ENCODE measurements at regions not wholly inside any gene's neighbourhood (a gene's known extent, or its start where the extent isn't known, plus 50 kb on each side); places are given as distances from the start of the nearest gene placed in this dataset.
"Not testable (repeated sequence)": the region's sequence is repeated elsewhere in the genome, so short reads cannot be mapped to it uniquely, and the experiment has no call there.

GRCh38 chr7:65304175-65304574 is 69.5 kb upstream of the ZNF92 start:
- H3K27ac ChIP-seq, result no peak overlapping the region
- ATAC-seq (no peak), DNase-seq (no peak)
- no peaks in the 10 kb centered on the region for H3K27me3 ChIP-seq
- TF ChIP-seq POLR2A (IDR thresholded peaks at IDR 0.05), result no peak
- no peak for TF ChIP-seq CTCF (IDR thresholded peaks at IDR 0.05 in 4 of 5, conservative IDR thresholded peaks at IDR 0.05 in 1 of 5)
- no peaks in the 10 kb centered on the region for H3K4me1 ChIP-seq
- no peak overlapping the region for H3K4me3 ChIP-seq
- in situ Hi-C loops (cut with MboI; ENCODE audit: low sequenced_read_pairs in 4 of 4) (loop anchor here in 1 of 4 donors (10.0 kb wide), 1 partner anchor 359 kb away; no protein-coding TSS in a partner anchor), intact Hi-C loops (cut with DNase I; ENCODE audit: low total_unique reads) (no loop called here)
- no peaks in the 10 kb centered on the region for H3K9me3 ChIP-seq
- no peaks in the 10 kb centered on the region for H3K36me3 ChIP-seq

- H3K27ac ChIP-seq, result no peak overlapping the region
- no peaks in the 10 kb centered on the region for H3K9me3 ChIP-seq
- in situ Hi-C loops (cut with MboI; ENCODE audit: low sequenced_read_pairs in 4 of 4), result loop anchor here in 1 of 4 donors (10.0 kb wide), 1 partner anchor 358 kb away; no protein-coding TSS in a partner anchor
- no peak overlapping the region for H3K4me3 ChIP-seq
- intact Hi-C loops (cut with DNase I; ENCODE audit: low total_unique reads), result no loop called here
- no peaks in the 10 kb centered on the region for H3K36me3 ChIP-seq
- DNase-seq, result no peak
- H3K27me3 ChIP-seq, result no peaks in the 10 kb centered on the region
- ATAC-seq, result no peak
- TF ChIP-seq CTCF (IDR thresholded peaks at IDR 0.05 in 4 of 5, conservative IDR thresholded peaks at IDR 0.05 in 1 of 5) (no peak), POLR2A (IDR thresholded peaks at IDR 0.05) (no peak)
- H3K4me1 ChIP-seq, result no peaks in the 10 kb centered on the region
Measured at GRCh38 chr7:65302883-65303282, 70.8 kb upstream of the ZNF92 start.

GRCh38 chr7:65301007-65301406 is 72.6 kb upstream of the ZNF92 start:
- Histone ChIP-seq H3K4me3 (no peak overlapping the region), H3K36me3 (no peaks in the 10 kb centered on the region), H3K4me1 (no peaks in the 10 kb centered on the region), H3K27ac (no peak overlapping the region), H3K9me3 (no peaks in the 10 kb centered on the region), H3K27me3 (no peaks in the 10 kb centered on the region)
- ATAC-seq (no peak), DNase-seq (no peak)
- intact Hi-C loops (cut with DNase I; ENCODE audit: low total_unique reads) (no loop called here), in situ Hi-C loops (cut with MboI; ENCODE audit: low sequenced_read_pairs in 4 of 4) (loop anchor here in 1 of 4 donors (10.0 kb wide), 1 partner anchor 356 kb away; no protein-coding TSS in a partner anchor)
- TF ChIP-seq CTCF (IDR thresholded peaks at IDR 0.05 in 4 of 5, conservative IDR thresholded peaks at IDR 0.05 in 1 of 5), result no peak
- TF ChIP-seq POLR2A (IDR thresholded peaks at IDR 0.05), result no peak

GRCh38 chr7:65295409-65295808 is 78.2 kb upstream of the ZNF92 start:
- DNase-seq, result no peak
- H3K4me1 ChIP-seq, result no peaks in the 10 kb centered on the region
- no peak for ATAC-seq
- TF ChIP-seq POLR2A (IDR thresholded peaks at IDR 0.05), result no peak
- no peak for TF ChIP-seq CTCF (IDR thresholded peaks at IDR 0.05 in 4 of 5, conservative IDR thresholded peaks at IDR 0.05 in 1 of 5)
- H3K27ac ChIP-seq, result no peak overlapping the region
- no peaks in the 10 kb centered on the region for H3K36me3 ChIP-seq
- in situ Hi-C loops (cut with MboI; ENCODE audit: low sequenced_read_pairs in 4 of 4), result no loop called here
- no peak overlapping the region for H3K4me3 ChIP-seq
- no peaks in the 10 kb centered on the region for H3K9me3 ChIP-seq
- intact Hi-C loops (cut with DNase I; ENCODE audit: low total_unique reads), result no loop called here
- no peaks in the 10 kb centered on the region for H3K27me3 ChIP-seq

GRCh38 chr7:65290340-65290739 is 83.3 kb upstream of the ZNF92 start:
- H3K4me3 ChIP-seq; H3K4me1 ChIP-seq; H3K36me3 ChIP-seq; H3K27ac ChIP-seq; DNase-seq; H3K9me3 ChIP-seq; in situ Hi-C loops (cut with MboI; ENCODE audit: low sequenced_read_pairs in 4 of 4); H3K27me3 ChIP-seq; ATAC-seq; intact Hi-C loops (cut with DNase I; ENCODE audit: low total_unique reads): not testable (repeated sequence)

All from gastrocnemius medialis (tissue), 4 donors.